ENCODE measurements at regions not wholly inside any gene's neighbourhood (a gene's known extent, or its start where the extent isn't known, plus 50 kb on each side); places are given as distances from the start of the nearest gene placed in this dataset.

GRCh38 chr7:117995850-117996650, 122.8 kb upstream of the CTTNBP2 start:
- POLR2A ChIA-PET = no interaction called here
- no peak for DNase-seq (ENCODE audit: low read depth, low spot score)

GRCh38 chr7:117997862-117998825, 124.9 kb upstream of the CTTNBP2 start:
- ChIA-PET CTCF (no interaction called here), POLR2A (no interaction called here)
- no peak overlapping the region for H3K4me3 ChIP-seq (ENCODE audit: low read depth, low read length)
- DNase-seq (ENCODE audit: low read depth, low spot score) = no peak
- no peak for TF ChIP-seq CTCF (IDR thresholded peaks at IDR 0.05; ENCODE audit: insufficient read depth, low read length, missing control alignments)

More at GRCh38 chr7:117995850-117996650, 122.8 kb upstream of the CTTNBP2 start:
- TF ChIP-seq CTCF (IDR thresholded peaks at IDR 0.05; ENCODE audit: insufficient read depth, low read length, missing control alignments) = no peak
- no peak overlapping the region for H3K4me3 ChIP-seq (ENCODE audit: low read depth, low read length)
- CTCF ChIA-PET = interaction anchor here (0.7 kb wide), 1 partner anchor 58 kb away, joined by 3 read pairs; no protein-coding TSS in a partner anchor

GRCh38 chr7:118000480-118001202, 127.4 kb upstream of the CTTNBP2 start:
- no peak overlapping the region for H3K4me3 ChIP-seq (ENCODE audit: low read depth, low read length)
- TF ChIP-seq CTCF (IDR thresholded peaks at IDR 0.05; ENCODE audit: insufficient read depth, low read length, missing control alignments) = no peak
- ChIA-PET CTCF (no interaction called here), POLR2A (no interaction called here)
- no peak for DNase-seq (ENCODE audit: low read depth, low spot score)

- no peak for DNase-seq (ENCODE audit: low read depth, low spot score)
- CTCF ChIA-PET = no interaction called here
- no peak for TF ChIP-seq CTCF (IDR thresholded peaks at IDR 0.05; ENCODE audit: insufficient read depth, low read length, missing control alignments)
- POLR2A ChIA-PET = no interaction called here
- H3K4me3 ChIP-seq (ENCODE audit: low read depth, low read length) = no peak overlapping the region
These were observed 130.2 kb upstream of the CTTNBP2 start for GRCh38 chr7:118003476-118003875.

- no peak overlapping the region for H3K4me3 ChIP-seq (ENCODE audit: low read depth, low read length)
- ChIA-PET POLR2A (no interaction called here), CTCF (no interaction called here)
- DNase-seq (ENCODE audit: low read depth, low spot score) = no peak
- no peak for TF ChIP-seq CTCF (IDR thresholded peaks at IDR 0.05; ENCODE audit: insufficient read depth, low read length, missing control alignments)
These were observed 131.8 kb upstream of the CTTNBP2 start for GRCh38 chr7:118005026-118005425.

Data from AG04449 (cell line).